GM12878 (cell line): ENCODE measurements at regions not wholly inside any gene's neighbourhood (a gene's known extent, or its start where the extent isn't known, plus 50 kb on each side); places are given as distances from the start of the nearest gene placed in this dataset.

ENCODE experiments used
- ATF3 ChIP-seq: IDR thresholded peaks from 2 replicates; pipeline ENCODE4 v1.6.1; 2011; ENCODE audit warnings: low read depth, mild to moderate bottlenecking, low read length, moderate library complexity, borderline replicate concordance; ENCODE audit errors: extremely low read depth
- BACH1 ChIP-seq: fragments of 450-650 bp; IDR thresholded peaks from 2 replicates; pipeline ENCODE4 v1.6.1; 2017; ENCODE audit warnings: mild to moderate bottlenecking, borderline replicate concordance
- CBX3 ChIP-seq: fragments of 200-600 bp; sonication (generic); IDR thresholded peaks from 2 replicates; pipeline ENCODE4 v1.6.1; 2016; ENCODE audit warnings: low read depth, borderline replicate concordance
- CREM ChIP-seq: IDR thresholded peaks from 2 replicates; pipeline ENCODE4 v1.6.1; 2014; ENCODE audit warnings: antibody characterized with exemption, low read depth
- FOS ChIP-seq: IDR thresholded peaks from 3 replicates; pipeline ENCODE4 v1.6.1; 2011; ENCODE audit warnings: borderline replicate concordance; ENCODE audit not compliant: insufficient read length; ENCODE audit errors: extremely low read depth
- GATAD2B ChIP-seq: fragments of 450-650 bp; conservative IDR thresholded peaks from 2 replicates; pipeline ENCODE4 v1.6.1; 2017; ENCODE audit warnings: low read depth, mild to moderate bottlenecking, moderate library complexity
- HDAC2 ChIP-seq: fragments of 200-600 bp; sonication (generic); IDR thresholded peaks from 2 replicates; pipeline ENCODE4 v1.6.1; 2017
- IKZF1 ChIP-seq: fragments of 450-650 bp; conservative IDR thresholded peaks from 2 replicates; pipeline ENCODE4 v1.6.1; 2017; ENCODE audit warnings: antibody characterized with exemption, mild to moderate bottlenecking
- IKZF2 ChIP-seq, 2 experiments: fragments of 450-650 bp; IDR thresholded peaks; 2 replicates each; pipeline ENCODE4 v1.6.1; 2017; ENCODE audit warnings: mild to moderate bottlenecking in 2 of 2, moderate library complexity in 2 of 2
- JUNB ChIP-seq: IDR thresholded peaks from 2 replicates; pipeline ENCODE4 v1.6.1; 2016; ENCODE audit warnings: antibody characterized with exemption, mild to moderate bottlenecking
- JUND ChIP-seq: IDR thresholded peaks from 2 replicates; pipeline ENCODE4 v1.6.1; 2012; ENCODE audit warnings: low read depth, mild to moderate bottlenecking, low read length, improper control_type of control experiment, moderate library complexity
- KLF5 ChIP-seq: fragments of 450-650 bp; IDR thresholded peaks from 2 replicates; pipeline ENCODE4 v1.6.1; 2014; ENCODE audit warnings: mild to moderate bottlenecking; ENCODE audit not compliant: partially characterized antibody
- MEF2A ChIP-seq: IDR thresholded peaks from 2 replicates; pipeline ENCODE4 v1.6.1; 2011; ENCODE audit warnings: low read depth, mild to moderate bottlenecking, low read length, moderate library complexity; ENCODE audit not compliant: insufficient read depth
- MEF2B ChIP-seq: fragments of 450-650 bp; IDR thresholded peaks from 2 replicates; pipeline ENCODE4 v1.6.1; 2018; ENCODE audit warnings: mild to moderate bottlenecking, moderate library complexity; ENCODE audit not compliant: partially characterized antibody, poor library complexity, severe bottlenecking
- PAX5 ChIP-seq: IDR thresholded peaks from 2 replicates; pipeline ENCODE4 v1.6.1; 2011; ENCODE audit warnings: low read depth, low read length, borderline replicate concordance
- RFX5 ChIP-seq: IDR thresholded peaks from 2 replicates; pipeline ENCODE4 v1.6.1; 2011; ENCODE audit warnings: low read depth, low read length, improper control_type of control experiment
- RUNX3 ChIP-seq: IDR thresholded peaks from 2 replicates; pipeline ENCODE4 v1.6.1; 2012; ENCODE audit warnings: low read length, inconsistent platforms
- SMAD5 ChIP-seq: IDR thresholded peaks from 2 replicates; pipeline ENCODE4 v1.6.1; 2016; ENCODE audit warnings: antibody characterized with exemption, low read depth
- ZSCAN29 ChIP-seq: fragments of 450-650 bp; IDR thresholded peaks from 2 replicates; pipeline ENCODE4 v1.6.1; 2017; ENCODE audit warnings: mild to moderate bottlenecking, moderate library complexity
- TF ChIP-seq, protein P1 (sequence below): fragments of 450-650 bp; conservative IDR thresholded peaks from 2 replicates; pipeline ENCODE4 v1.6.1; 2017; ENCODE audit warnings: mild to moderate bottlenecking, moderate library complexity
- TF ChIP-seq, protein P2 (sequence below): fragments of 450-650 bp; IDR thresholded peaks from 2 replicates; pipeline ENCODE4 v1.6.1; 2017; ENCODE audit warnings: mild to moderate bottlenecking, moderate library complexity
- TF ChIP-seq, protein P3 (sequence below): IDR thresholded peaks from 2 replicates; pipeline ENCODE4 v1.6.1; 2012; ENCODE audit warnings: low read depth, low read length, improper control_type of control experiment
- TF ChIP-seq, protein P4 (sequence below): fragments of 450-650 bp; IDR thresholded peaks from 2 replicates; pipeline ENCODE4 v1.6.1; 2016; ENCODE audit warnings: mild to moderate bottlenecking

DNA sequence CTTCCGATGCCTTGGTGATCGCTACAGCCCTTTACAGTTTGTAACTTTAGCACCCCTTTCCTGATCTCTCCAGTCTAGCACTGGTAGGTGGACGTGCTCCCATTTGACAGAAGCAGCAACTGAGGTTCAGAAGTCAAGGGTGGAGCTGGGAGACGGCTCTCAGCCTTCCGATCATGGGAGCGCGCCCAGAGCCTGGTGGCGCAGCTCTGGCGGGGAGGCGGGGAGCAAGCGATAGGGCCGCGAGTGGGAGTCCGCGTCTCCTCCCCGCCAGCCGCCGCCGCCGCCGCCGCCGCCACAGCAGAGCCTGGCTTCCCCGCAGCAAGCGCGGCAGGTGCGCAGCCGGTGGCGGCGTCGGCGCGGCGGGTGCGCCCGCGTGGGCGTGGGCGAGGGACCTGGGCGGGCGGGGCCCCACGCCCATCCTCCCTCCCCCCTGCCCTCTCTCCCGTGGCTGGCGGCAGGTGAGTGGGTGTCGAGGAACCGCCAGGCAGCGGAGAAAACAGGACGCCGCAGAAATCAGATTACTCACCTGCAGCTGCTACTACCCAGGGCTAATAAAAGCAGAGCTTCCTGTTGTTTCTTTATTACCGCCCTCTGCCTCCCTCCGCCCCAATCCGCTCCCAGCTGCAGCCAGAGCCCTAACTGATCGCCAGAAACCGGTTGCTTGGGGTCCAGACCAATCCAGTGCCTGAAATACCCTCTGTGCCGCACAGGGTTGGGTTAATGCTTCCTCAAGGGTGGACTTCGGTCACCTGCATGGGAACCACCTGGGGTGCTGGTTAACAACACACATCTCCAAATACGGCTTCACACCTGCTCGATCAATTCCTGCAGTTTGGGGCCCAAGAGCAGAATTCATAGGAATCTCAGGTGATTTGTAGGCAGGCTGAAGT is 60.2 kb upstream of the ID3 start (continued):
- TF ChIP-seq JUND (no peak), ATF3 (no peak), MEF2A (peak; percentile 69; the same call in 1 of the 2 replicates), MEF2B (peak; percentile 53), IKZF2 (IDR thresholded peaks at IDR 0.05) (peak; percentile 64; a peak in 3 of 4 replicates), JUNB (peak; percentile 19; the same call in 1 of the 2 replicates), KLF5 (no peak), HDAC2 (0 out of 2 replicates have a peak, but pooled peaks have one; percentile 31), RUNX3 (peak; percentile 65), SMAD5 (no peak), CBX3 (no peak), CREM (0 out of 2 replicates have a peak, but pooled peaks have one; percentile 40), ZSCAN29 (0 out of 2 replicates have a peak, but pooled peaks have one; percentile 25), IKZF1 (peak; percentile 90), BACH1 (peak; percentile 95), FOS (no peak), PAX5 (peak; percentile 57; the same call in 1 of the 2 replicates), RFX5 (no peak), GATAD2B (peak; percentile 97)
- TF ChIP-seq, protein P1, sequence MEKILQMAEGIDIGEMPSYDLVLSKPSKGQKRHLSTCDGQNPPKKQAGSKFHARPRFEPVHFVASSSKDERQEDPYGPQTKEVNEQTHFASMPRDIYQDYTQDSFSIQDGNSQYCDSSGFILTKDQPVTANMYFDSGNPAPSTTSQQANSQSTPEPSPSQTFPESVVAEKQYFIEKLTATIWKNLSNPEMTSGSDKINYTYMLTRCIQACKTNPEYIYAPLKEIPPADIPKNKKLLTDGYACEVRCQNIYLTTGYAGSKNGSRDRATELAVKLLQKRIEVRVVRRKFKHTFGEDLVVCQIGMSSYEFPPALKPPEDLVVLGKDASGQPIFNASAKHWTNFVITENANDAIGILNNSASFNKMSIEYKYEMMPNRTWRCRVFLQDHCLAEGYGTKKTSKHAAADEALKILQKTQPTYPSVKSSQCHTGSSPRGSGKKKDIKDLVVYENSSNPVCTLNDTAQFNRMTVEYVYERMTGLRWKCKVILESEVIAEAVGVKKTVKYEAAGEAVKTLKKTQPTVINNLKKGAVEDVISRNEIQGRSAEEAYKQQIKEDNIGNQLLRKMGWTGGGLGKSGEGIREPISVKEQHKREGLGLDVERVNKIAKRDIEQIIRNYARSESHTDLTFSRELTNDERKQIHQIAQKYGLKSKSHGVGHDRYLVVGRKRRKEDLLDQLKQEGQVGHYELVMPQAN, result peak; percentile 63; the same call in 1 of the 2 replicates
- TF ChIP-seq, protein P2, sequence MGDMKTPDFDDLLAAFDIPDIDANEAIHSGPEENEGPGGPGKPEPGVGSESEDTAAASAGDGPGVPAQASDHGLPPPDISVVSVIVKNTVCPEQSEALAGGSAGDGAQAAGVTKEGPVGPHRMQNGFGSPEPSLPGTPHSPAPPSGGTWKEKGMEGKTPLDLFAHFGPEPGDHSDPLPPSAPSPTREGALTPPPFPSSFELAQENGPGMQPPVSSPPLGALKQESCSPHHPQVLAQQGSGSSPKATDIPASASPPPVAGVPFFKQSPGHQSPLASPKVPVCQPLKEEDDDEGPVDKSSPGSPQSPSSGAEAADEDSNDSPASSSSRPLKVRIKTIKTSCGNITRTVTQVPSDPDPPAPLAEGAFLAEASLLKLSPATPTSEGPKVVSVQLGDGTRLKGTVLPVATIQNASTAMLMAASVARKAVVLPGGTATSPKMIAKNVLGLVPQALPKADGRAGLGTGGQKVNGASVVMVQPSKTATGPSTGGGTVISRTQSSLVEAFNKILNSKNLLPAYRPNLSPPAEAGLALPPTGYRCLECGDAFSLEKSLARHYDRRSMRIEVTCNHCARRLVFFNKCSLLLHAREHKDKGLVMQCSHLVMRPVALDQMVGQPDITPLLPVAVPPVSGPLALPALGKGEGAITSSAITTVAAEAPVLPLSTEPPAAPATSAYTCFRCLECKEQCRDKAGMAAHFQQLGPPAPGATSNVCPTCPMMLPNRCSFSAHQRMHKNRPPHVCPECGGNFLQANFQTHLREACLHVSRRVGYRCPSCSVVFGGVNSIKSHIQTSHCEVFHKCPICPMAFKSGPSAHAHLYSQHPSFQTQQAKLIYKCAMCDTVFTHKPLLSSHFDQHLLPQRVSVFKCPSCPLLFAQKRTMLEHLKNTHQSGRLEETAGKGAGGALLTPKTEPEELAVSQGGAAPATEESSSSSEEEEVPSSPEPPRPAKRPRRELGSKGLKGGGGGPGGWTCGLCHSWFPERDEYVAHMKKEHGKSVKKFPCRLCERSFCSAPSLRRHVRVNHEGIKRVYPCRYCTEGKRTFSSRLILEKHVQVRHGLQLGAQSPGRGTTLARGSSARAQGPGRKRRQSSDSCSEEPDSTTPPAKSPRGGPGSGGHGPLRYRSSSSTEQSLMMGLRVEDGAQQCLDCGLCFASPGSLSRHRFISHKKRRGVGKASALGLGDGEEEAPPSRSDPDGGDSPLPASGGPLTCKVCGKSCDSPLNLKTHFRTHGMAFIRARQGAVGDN, result peak; percentile 62; the same call in 1 of the 2 replicates
- TF ChIP-seq, protein P3, sequence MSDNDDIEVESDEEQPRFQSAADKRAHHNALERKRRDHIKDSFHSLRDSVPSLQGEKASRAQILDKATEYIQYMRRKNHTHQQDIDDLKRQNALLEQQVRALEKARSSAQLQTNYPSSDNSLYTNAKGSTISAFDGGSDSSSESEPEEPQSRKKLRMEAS, result no peak
- TF ChIP-seq, protein P4, sequence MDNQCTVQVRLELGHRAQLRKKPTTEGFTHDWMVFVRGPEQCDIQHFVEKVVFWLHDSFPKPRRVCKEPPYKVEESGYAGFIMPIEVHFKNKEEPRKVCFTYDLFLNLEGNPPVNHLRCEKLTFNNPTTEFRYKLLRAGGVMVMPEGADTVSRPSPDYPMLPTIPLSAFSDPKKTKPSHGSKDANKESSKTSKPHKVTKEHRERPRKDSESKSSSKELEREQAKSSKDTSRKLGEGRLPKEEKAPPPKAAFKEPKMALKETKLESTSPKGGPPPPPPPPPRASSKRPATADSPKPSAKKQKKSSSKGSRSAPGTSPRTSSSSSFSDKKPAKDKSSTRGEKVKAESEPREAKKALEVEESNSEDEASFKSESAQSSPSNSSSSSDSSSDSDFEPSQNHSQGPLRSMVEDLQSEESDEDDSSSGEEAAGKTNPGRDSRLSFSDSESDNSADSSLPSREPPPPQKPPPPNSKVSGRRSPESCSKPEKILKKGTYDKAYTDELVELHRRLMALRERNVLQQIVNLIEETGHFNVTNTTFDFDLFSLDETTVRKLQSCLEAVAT, result peak; percentile 23; the same call in 1 of the 2 replicates
